DMS53 (cell line): ENCODE measurements at regions not wholly inside any gene's neighbourhood (a gene's known extent, or its start where the extent isn't known, plus 50 kb on each side); places are given as distances from the start of the nearest gene placed in this dataset.
A peak's percentile ranks its signal among the peaks of the same experiment; 100 is the strongest.

ENCODE experiments used
- DNase-seq: peaks from one replicate; lab custom pipeline; 2025; lab: John Stamatoyannopoulos, UW

DNA sequence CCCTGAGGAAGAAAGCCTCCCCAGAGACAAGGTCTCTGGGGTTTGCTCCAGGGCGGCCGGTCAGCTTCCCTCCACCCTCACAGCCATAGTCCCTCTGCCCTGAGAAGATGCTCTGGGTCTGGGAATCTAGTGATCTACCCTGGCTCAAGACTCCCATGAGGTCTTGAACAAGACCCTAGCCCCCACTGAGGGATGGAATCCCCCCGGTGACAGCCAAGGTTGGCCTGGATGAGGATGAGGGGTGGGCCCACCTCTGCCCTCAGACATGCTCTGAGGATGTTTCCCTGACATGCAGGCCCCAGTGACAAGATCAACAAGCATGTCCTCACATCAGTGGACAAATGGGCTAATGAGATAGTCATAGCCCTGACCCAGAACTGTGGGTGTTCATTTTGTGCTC is 138.6 kb downstream of the C5orf15 start:
- no peak for DNase-seq

DNA sequence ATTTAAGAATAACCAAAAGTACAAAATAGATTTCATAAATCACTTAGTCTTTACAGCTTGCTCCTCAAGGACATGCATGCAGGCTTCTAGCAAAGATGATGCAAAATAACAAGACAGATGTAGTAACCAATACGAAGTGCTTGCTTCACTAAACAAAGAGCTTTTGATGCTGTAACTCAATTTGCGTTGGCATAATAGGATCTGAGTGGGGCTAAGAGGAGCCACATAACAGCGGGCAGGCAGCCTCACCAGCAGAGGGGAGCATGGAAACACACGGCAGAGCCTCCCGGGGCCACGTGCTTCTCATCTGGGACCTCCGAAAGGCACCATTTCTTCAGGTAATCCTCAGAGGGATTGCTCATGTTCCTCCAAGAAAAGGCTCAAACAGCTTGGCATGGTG is 139.7 kb downstream of the C5orf15 start:
- no peak for DNase-seq

DNA sequence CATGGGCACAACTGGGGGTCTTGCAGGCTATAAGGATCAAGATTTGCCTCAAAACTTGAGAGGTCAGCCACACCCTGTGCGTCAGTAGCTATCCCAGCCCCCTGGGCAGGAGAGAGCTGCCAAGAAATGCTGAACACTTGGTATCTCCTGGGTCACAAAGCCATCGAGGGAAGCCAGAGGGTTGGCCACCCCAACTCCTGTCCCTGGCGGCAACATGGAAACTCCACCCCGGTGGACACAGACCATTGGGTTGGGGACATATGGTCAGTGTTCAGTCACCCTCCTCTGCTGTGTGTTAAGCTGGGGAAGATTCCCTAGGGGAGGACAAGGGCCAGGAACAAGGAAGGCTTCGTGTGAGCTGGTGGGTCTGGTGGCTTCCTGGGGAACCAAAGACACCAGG is 140.6 kb downstream of the C5orf15 start:
- no peak for DNase-seq

DNA sequence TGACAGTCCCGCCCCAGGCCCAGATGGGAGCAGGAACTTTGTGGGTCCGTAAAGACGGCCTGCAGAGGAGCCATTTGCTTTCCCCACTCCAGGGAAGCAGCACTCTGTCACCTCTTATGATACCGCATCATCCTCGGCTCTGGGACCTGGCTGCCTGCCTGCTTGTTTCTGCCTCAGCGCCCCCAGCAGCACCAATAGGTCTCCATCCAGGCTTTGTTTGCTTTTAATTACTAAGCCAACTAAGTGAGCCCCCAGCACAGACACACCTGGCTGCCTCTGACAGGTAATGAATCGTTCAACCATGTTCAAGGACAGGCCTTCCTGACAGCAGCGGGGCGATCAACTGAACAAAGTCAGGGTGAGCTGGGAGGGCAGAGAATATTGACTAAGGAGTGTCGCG is 141.4 kb downstream of the C5orf15 start:
- DNase-seq: peak; percentile 77

DNA sequence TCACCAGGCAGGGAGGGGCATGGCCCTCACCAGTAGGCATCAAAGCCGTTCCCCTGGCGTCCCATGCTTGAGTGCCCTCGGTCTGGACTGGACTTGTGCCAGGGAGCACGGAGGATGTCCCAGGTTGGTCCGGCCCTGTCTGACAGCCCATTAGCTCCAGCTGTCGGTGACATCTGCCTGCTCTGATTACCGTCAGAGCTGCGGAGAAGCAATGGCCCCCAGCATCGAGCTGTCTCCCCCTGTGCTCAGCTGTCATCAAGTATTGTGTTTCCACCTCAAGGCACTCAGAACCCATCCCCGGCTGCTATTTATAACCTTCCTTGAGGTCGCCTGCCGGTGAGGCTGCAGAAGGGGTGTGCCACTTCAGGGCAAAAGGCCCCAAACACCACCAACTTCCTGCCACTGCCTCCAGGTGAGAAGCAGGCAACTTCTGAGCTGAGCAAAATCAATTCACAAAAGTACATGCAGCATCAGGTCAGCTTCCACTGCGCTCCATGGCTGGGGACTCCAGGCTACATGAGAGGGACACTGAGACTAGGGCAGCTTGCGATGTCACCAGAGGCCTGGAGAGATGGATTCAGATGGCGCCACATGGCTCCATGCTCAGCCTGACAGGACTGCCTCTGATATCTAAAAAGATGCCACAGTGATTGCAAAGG is 142.7 kb downstream of the C5orf15 start:
- peak; percentile 44 for DNase-seq

DNA sequence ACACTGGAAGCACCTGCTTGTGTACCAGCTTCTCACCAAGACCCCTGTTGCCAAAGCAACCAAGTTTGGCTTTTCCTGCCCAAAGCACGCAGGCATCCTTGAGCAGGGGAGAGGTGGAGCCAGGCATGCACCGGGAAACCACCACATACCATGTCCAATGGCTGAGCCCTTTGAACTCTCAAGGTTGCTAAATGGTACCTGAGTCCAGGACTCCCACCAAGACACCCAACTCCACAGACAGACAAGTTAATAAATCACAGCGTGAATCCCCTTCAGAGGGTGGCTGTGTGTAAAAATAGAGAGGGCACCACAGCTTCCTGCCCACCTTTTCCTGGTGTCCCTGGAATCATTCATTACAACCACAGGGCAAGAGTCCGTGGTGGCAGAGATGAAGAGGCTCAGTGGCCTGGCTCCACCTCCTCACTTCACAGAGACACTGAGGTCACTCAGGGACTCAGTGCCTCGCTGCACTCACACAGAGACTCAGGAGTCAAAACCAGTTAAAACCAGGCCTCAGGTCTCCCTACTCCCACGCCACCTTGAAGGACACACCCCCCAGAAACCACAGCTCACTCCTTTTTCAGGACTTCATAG is 143.7 kb downstream of the C5orf15 start:
- DNase-seq: peak; percentile 24

DNA sequence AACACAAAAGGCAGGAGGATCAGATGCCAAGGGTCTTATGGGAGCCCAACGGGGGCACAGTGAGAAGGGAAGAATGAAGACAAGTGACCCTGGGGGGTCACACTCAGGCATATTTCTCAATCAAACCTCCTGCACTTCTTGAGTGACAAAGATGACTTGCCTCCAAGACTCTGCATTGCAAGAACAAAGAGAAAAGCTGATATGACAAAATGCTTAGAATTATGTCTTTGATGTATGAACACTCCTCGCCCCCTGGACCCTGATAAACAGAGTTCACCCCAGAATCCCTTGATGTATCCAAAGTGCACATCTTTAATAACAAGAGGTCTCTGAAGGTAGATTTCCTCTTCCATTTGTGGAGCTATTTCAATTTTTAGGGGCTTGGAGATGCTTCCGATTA is 146.5 kb downstream of the C5orf15 start:
- no peak for DNase-seq

DNA sequence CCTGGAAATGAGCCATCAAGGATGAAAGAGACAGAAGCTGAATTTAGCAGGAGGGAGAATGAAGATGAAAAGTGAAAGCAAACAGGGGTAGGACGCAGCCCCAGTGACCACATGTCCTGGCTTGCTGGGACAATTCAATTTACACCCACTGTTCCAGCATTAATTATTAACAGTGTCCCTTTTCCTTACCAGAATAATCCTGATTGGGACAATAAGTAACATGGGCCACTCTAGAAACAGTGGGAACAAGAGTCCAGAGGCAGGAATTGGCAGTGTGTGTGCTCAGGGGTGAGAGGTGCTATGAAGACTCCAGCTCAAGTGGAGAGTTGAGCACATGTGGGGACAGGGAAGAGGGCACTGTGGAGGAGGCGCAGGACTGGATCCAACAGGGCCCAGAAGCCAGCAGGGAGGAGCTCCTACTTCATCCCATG is 147.1 kb downstream of the C5orf15 start:
- DNase-seq: peak; percentile 54

DNA sequence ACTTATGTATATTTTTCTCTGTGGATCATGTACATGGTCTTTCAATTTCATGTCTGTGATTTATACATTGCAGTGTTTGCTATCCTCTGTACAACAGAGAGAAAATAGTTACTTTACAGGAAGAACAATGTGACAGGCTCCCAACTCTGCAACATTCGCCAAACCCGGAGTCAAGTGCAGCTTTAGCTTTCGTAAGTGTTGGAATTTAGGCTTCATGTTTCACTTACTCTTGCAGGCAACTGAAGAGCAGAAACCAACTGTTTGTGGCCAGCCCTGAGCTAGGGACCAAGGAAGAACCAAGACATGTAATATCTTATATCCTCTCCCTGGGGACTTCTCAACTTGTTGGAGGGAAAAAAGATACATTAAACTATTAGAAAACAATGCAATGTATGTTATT is 147.9 kb downstream of the C5orf15 start:
- DNase-seq: no peak

DNA sequence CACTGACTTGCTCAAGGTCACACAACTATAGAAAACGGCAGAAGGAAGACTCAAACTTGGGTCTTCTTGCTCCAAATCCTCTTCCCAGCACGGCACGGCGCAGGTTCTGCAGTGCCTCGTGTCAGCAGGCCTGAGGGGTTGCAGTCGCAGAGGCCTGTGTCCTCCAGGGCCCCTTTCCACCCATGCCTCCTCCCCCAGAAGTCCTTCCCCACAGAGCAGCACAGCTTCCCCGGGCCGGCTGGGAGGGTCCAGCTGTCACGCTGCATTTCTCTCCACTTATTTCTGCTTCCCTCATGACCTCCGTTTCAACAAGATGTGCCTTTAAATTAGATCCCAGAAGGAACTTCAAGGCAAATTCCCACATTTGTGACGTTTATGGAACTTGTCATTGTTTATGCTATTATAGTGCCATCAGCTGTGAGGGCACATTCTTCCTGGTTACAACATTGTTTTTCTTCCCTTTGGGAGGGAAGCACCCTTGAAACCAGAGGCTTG is 148.4 kb downstream of the C5orf15 start:
- DNase-seq: no peak

DNA sequence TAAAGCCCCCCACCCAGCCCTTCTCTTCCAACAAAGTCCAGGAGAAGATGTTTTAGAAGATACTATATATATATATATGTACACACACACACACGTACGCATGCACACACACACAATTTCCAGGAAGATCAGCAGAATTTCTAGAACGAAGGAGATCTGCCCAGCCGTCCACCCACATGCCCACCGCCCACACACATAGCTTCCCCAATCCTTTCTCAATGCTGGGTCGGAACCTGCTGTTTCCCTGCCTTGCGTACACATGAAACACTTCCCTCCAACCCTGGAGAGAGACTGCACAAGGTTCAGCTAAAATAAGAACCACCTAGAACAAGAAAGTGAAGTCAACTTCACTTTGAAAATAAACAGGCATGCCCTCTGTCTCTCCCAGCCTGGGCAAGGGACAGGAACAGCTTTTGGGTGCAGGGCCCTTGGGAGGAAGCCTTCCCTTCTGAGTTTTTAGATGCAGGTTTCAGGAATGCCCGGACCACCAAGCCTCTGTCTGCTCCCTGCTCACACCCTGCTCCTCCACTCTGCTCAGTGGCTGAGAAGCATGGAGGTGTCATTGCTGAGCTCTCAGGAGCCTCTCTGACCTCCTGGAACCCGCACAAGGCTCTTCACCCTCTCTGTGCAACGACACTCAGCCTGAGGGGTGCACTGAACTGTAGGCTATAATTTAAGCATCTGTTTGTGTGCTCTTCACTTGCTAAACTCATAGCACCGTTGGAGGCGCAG is 149.4 kb downstream of the C5orf15 start:
- no peak for DNase-seq

DNA sequence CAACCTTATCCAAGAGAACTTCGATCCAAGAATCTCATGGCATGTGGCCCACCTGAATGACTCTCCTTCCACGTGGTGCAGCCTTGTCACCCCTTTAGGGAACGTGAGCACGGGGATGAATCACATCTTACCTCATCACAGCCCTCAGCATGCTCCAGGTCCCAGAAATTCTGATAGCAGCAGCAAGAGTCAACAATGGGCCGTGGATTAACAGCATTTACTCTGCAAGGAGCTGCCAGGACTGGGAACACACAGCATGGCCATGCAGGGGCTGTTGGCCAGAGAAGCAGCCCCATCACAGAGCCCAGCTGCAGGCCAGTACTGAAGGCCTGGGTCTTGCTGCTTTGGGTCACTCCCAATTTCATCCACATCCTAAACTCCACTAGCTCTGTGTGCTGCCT is 150.4 kb downstream of the C5orf15 start:
- DNase-seq: no peak

DNA sequence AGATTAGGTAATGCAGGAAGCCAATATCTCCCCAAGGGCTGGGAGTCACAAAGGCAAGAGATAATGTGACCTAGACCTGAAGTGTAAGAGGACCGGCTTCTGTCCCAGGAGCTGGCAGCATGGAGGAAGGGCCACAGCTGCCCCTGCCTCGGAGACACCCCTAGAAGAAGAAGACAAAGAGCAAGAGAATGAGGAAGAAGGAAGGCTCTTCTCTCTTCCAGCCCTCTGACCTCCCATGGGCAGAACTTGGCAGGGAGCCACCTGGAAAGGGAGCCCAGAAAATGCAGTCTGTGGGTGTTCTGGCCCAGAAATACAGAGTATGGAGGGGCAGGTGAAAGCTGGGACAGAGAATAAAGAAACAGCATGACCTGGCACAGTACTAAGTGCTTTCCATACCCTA is 151.0 kb downstream of the C5orf15 start:
- DNase-seq: no peak

DNA sequence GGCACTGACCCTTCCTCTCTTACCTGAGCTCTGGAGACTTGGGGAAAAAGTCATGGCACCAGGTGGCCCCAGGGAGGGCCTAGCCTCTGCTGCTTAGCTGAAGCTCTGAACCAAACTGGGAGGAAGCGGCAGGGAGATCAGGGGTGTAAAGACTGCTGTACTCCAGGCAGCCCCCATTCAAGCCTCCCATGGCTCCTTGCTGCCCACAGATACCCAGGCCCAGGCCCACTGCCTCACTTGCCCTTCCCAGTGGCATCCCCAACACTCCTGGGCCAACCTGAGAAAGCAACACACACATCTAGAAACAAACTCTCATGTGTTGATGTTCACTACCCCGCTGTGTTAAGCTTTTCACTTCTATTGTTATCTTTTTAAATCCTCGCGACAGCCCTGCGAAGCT is 151.6 kb downstream of the C5orf15 start:
- DNase-seq: no peak

DNA sequence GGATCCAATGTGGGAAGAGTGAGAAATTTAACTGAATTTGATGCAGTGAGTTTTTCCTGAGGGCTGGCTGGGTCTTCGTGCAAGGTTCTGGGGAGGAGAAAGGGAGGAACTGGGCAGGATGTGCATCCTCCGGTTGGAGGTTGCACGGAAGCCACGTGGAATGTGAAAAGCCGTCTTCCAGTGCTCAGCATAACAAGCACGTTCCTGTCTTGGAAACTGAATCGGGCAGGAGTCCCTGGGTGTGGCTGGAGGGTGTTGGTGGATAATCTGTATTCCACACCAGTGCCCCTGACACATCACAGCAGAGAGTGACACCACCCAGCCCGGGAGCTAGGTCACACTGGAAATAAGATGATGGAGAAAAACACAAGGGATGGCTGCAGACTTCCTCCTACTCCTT is 154.3 kb downstream of the C5orf15 start:
- DNase-seq: no peak

DNA sequence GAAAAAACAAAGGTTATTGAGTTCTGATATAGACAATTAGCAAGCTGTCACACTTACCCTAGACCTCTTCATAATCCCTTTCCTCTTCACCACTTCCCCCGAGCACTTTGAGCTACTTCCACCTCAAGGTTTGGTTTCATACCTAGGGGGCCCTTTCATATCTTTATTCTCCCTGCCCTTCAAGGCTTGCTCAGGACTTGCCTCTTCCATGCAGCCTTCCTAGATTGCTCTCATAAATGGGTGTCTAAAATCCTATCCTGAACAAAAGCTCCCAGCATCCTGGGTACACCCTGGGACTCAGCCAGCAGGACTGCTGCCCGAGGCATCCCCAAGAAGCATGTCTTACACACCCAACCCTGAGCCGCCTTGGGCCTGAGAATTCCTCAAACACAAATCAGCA is 157.3 kb downstream of the C5orf15 start:
- no peak for DNase-seq

DNA sequence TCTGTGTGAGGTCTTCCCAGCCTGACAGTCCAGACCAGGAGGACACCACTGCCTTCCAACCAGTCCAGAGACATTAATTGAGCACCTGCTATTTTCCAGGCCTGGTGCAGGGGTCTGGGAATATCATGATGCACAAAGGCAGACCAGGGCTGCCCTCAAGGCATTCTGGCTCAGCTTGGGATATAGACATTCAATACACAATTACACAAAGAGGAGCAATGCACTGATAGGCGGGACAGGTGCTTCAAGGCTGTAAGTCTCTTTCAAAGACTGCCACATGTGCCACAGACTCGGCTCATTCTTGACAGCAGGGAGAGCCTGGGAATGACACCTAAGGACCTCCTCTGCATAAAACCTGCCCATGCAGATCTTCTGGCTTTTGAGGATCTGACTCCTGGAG is 158.6 kb downstream of the C5orf15 start:
- DNase-seq: no peak

DNA sequence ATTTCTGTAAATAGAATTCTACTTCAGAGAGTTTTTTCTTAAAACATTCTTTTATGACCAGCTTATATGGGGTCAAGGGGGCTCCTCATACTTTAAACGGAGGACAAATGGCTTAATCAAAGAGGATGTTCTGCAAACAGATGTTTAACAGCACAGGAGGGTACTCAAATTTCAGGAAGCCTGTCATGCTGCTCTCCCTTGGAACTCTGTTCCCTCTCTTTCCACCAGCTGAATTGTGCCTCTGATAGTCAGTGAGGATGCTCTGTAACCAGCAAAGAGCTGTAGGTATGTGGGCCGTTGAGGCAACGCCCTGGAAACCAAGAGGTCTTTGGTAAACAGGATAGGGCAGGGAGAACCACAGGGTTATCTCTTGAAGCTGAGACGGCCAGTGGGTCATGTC is 161.1 kb downstream of the C5orf15 start:
- no peak for DNase-seq

DNA sequence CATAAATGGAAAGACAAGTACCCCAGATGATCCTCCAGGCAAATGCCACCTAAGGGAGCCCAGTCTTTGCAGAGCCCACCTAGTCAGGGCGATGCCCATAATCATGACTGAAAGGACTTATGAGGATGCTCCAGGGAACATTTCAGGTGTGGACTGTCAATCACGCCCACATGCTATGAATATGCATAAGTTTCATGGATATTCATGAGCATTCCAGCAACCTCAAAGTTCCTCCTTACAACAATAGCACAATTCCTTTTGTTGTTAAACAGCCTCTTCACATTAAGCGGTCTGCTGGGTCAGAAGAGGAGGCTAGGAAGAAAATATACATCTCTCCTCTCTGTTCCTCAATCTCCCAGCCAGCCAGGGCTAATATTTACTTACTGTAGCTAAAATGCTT is 161.6 kb downstream of the C5orf15 start:
- DNase-seq: peak; percentile 83

DNA sequence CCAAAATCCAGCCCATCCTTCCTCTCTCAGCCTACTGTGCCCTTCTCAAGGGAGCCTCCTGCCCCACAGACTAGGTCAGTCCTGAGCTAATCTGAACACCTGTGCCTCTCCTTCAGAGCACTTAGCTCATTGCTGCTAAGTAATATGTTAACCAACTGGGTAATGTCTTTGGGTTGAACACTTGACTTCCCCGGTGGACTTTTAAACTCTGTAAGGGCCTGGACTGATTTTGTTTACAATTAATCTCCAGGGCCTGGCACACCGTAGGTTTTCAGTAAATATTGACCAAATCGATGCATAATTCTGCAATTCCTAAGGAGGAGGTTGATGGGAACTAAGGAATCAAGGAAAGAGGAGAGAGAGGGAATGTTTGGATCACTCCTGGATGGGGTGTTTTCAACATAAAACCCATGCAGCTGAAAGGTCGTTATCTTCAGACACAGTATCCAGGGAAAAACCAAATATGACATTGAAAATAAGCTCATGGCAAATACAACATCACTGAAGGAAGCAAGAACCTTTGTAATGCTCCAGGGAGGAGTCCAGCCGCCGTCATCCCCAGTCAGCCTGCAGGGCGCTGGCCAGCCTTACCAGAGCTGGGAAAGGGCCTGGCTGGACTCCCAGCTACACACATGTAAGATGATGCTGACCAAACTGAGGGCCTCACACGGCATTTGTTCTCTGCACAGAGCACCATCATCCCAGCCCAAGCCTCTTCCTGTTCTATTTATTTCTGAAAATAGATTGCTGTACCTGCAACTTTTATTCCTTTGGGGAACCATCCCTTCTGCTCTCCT is 166.3 kb downstream of the C5orf15 start:
- DNase-seq: no peak

DNA sequence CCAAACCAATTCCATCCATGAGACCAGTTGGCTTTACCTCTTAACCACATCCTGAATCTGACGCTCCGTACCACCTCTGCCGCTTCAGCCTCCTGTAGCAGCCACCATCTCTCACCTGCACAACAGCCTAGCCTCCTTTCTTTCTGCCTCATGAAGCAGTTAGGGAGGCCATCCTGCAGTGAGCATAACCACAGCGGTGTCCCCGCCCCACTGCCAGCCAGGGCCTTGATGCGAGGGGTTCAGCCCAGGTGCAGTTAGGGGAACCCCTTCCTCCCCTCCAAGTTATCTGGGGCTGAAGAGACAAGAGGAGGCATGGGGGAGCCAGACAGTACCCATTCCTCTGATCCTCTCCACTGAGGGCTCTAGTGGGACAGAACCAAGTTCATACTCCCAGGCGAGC is 167.0 kb downstream of the C5orf15 start:
- no peak for DNase-seq

DNA sequence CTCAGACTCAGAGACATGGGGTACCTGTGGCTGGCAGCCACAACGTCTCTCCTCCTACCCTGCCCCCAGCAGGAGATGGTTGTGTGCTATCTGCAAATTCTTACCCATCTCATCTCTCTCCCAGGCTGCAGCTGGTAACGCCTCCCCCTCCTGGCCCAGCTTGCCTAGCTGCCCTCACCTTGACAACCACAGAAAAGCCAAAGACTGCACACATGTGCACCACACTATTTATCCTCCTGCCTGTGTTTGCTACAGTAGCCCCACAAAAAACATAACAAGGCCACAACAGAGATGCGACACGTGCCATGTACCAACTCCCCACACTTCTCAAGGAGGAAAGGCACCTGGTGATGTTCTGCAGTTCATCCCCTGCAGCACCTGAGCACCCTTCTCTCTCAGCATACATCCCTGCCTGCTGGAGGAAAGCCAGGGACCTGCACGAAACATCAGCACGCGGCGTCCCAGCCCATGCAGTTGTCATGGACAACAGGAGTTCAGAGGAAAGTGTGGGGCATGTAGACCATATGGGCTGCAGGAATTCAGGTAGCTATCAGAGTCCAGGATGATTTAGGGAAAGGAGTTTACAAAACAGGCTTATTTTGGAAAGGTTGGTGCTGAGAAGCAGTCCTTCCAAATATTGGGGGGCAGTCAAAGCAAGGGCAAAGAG is 168.7 kb downstream of the C5orf15 start:
- DNase-seq: no peak
